H9 (cell line): ENCODE measurements at regions not wholly inside any gene's neighbourhood (a gene's known extent, or its start where the extent isn't known, plus 50 kb on each side); places are given as distances from the start of the nearest gene placed in this dataset.

Source experiments
- DNase-seq: peaks from one replicate; pipeline ENCODE4 v3.0.0-alpha.2; 2017
- H2AFZ ChIP-seq: one replicate; pipeline ENCODE4 v1.6.1; 2013; ENCODE audit warnings: mild to moderate bottlenecking, low read length, control low read depth, moderate library complexity
- H2AK5ac ChIP-seq: 2 replicates; pipeline ENCODE4 v1.6.1; 2013; ENCODE audit warnings: low read length, control low read depth, mixed read lengths; ENCODE audit not compliant: insufficient read length
- H2BK120ac ChIP-seq: one replicate; pipeline ENCODE4 v1.6.1; 2013; ENCODE audit warnings: low read depth, mild to moderate bottlenecking, low read length, control low read depth, inconsistent platforms; ENCODE audit not compliant: poor library complexity, severe bottlenecking
- H2BK12ac ChIP-seq: 2 replicates; pipeline ENCODE4 v1.6.1; 2013; ENCODE audit warnings: low read length, control low read depth, mixed read lengths, low read depth; ENCODE audit not compliant: insufficient read length
- H2BK15ac ChIP-seq: 2 replicates; pipeline ENCODE4 v1.6.1; 2013; ENCODE audit warnings: low read depth, low read length, control low read depth
- H2BK20ac ChIP-seq: one replicate; pipeline ENCODE4 v1.6.1; 2013; ENCODE audit warnings: low read depth, mild to moderate bottlenecking, low read length, control low read depth, inconsistent platforms; ENCODE audit not compliant: poor library complexity, severe bottlenecking
- H2BK5ac ChIP-seq: 2 replicates; pipeline ENCODE4 v1.6.1; 2013; ENCODE audit warnings: low read length, control low read depth, mixed read lengths; ENCODE audit not compliant: insufficient read length
- H3K14ac ChIP-seq: 2 replicates; pipeline ENCODE4 v1.6.1; 2013; ENCODE audit warnings: low read length, control low read depth; ENCODE audit not compliant: insufficient read depth
- H3K18ac ChIP-seq: 2 replicates; pipeline ENCODE4 v1.6.1; 2013; ENCODE audit warnings: low read depth, mild to moderate bottlenecking, mixed read lengths, low read length, control low read depth; ENCODE audit not compliant: insufficient read length
- H3K23ac ChIP-seq: 2 replicates; pipeline ENCODE4 v1.6.1; 2013; ENCODE audit warnings: low read length, control low read depth, mixed read lengths, low read depth; ENCODE audit not compliant: insufficient read length
- H3K23me2 ChIP-seq: 2 replicates; pipeline ENCODE4 v1.6.1; 2013; ENCODE audit warnings: low read depth, mild to moderate bottlenecking, mixed read lengths, low read length, control low read depth; ENCODE audit not compliant: insufficient read length, poor library complexity, severe bottlenecking
- H3K27ac ChIP-seq: 2 replicates; pipeline ENCODE4 v1.5.1; 2013; ENCODE audit warnings: low read length, control low read depth, mixed read lengths, low read depth; ENCODE audit not compliant: insufficient read length
- H3K27me3 ChIP-seq: 2 replicates; pipeline ENCODE4 v1.6.1; 2013; ENCODE audit warnings: low read length, control low read depth, inconsistent platforms; ENCODE audit not compliant: insufficient read depth
- H3K4ac ChIP-seq: 2 replicates; pipeline ENCODE4 v1.6.1; 2013; ENCODE audit warnings: low read depth, mild to moderate bottlenecking, control low read depth, inconsistent platforms, low read length, moderate library complexity
- H3K4me1 ChIP-seq: 2 replicates; pipeline ENCODE4 v1.6.1; 2013; ENCODE audit warnings: low read length, control low read depth, inconsistent platforms; ENCODE audit not compliant: insufficient read depth
- H3K4me2 ChIP-seq: 2 replicates; pipeline ENCODE4 v1.6.1; 2013; ENCODE audit warnings: low read length, control low read depth, mixed read lengths; ENCODE audit not compliant: insufficient read length, insufficient read depth
- H3K56ac ChIP-seq: 2 replicates; pipeline ENCODE4 v1.6.1; 2013; ENCODE audit warnings: low read depth, mild to moderate bottlenecking, mixed read lengths, low read length, control low read depth; ENCODE audit not compliant: insufficient read length
- H3K79me1 ChIP-seq: 2 replicates; pipeline ENCODE4 v1.6.1; 2013; ENCODE audit warnings: low read depth, mild to moderate bottlenecking, moderate library complexity, low read length, control low read depth, inconsistent platforms; ENCODE audit not compliant: insufficient read depth, poor library complexity, severe bottlenecking
- H3K79me2 ChIP-seq: 2 replicates; pipeline ENCODE4 v1.6.1; 2013; ENCODE audit warnings: low read length, control low read depth, inconsistent platforms; ENCODE audit not compliant: insufficient read depth
- H3K9ac ChIP-seq: 2 replicates; pipeline ENCODE4 v1.6.1; 2013; ENCODE audit warnings: low read length, control low read depth, mixed read lengths; ENCODE audit not compliant: insufficient read length; ENCODE audit errors: extremely low read depth
- H3K9me3 ChIP-seq: one replicate; pipeline ENCODE4 v1.6.1; 2013; ENCODE audit warnings: low read depth, low read length, inconsistent platforms; ENCODE audit not compliant: control insufficient read depth
- H3T11ph ChIP-seq: one replicate; pipeline ENCODE4 v1.6.1; 2013; ENCODE audit warnings: mild to moderate bottlenecking, low read length, control low read depth, inconsistent platforms
- H4K20me1 ChIP-seq: one replicate; pipeline ENCODE4 v1.6.1; 2013; ENCODE audit not compliant: control insufficient read depth, insufficient read length, insufficient read depth
- H4K5ac ChIP-seq: 2 replicates; pipeline ENCODE4 v1.6.1; 2013; ENCODE audit warnings: low read depth, mild to moderate bottlenecking, mixed read lengths, low read length, control low read depth; ENCODE audit not compliant: insufficient read length
- H4K8ac ChIP-seq: replicated peaks from 2 replicates; pipeline ENCODE4 v1.6.1; 2013; ENCODE audit warnings: low read length, control low read depth, mixed read lengths, low read depth; ENCODE audit not compliant: insufficient read length
- H4K91ac ChIP-seq: 2 replicates; pipeline ENCODE4 v1.6.1; 2013; ENCODE audit warnings: low read depth, mild to moderate bottlenecking, moderate library complexity, mixed read lengths, low read length, control low read depth; ENCODE audit not compliant: insufficient read length
- H3K27ac Mint-ChIP-seq, 3 experiments: 2 replicates in 2 of 3; 3 replicates in 1 of 3; pipeline ENCODE4 v1.8.0; 2020 to 2021; ENCODE audit warnings: mixed read lengths in 3 of 3, mild to moderate bottlenecking in 1 of 3, moderate library complexity in 1 of 3
- H3K27me3 Mint-ChIP-seq: 2 replicates; pipeline ENCODE4 v1.8.0; 2021; ENCODE audit warnings: low read depth, mild to moderate bottlenecking, moderate library complexity, mixed read lengths
- H3K36me3 Mint-ChIP-seq, 3 experiments: 2 replicates in 2 of 3; 3 replicates in 1 of 3; pipeline ENCODE4 v1.8.0; 2020 to 2021; ENCODE audit warnings: low read depth in 3 of 3, mixed read lengths in 3 of 3; ENCODE audit not compliant: insufficient read depth in 1 of 3
- H3K4me1 Mint-ChIP-seq, 2 experiments: 2 replicates each; pipeline ENCODE4 v1.8.0; 2020; ENCODE audit warnings: mixed read lengths in 2 of 2
- H3K4me3 Mint-ChIP-seq, 2 experiments: 2 replicates in 1 of 2; 3 replicates in 1 of 2; pipeline ENCODE4 v1.8.0; 2020 to 2021; ENCODE audit warnings: mild to moderate bottlenecking in 2 of 2, mixed read lengths in 2 of 2, moderate library complexity in 1 of 2
- H3K9me3 Mint-ChIP-seq, 2 experiments: 2 replicates in 1 of 2; 3 replicates in 1 of 2; pipeline ENCODE4 v1.8.0; 2020; ENCODE audit warnings: mild to moderate bottlenecking in 2 of 2, mixed read lengths in 2 of 2, moderate library complexity in 1 of 2
- WGBS: extraction: QIAGEN DNeasy Blood & Tissue Kit; methylation state at CpG from one replicate; pipeline ENCODE4 v1.1.7; 2013; ENCODE audit warnings: missing lambda C conversion rate, low lambda C conversion rate, mixed read lengths; ENCODE audit not compliant: insufficient read length; ENCODE audit errors: extremely low coverage; 5-methylcytosine and 5-hydroxymethylcytosine counted together
- TF ChIP-seq, protein P1 (sequence below): fragments of 200-600 bp; sonication (generic); conservative IDR thresholded peaks from 3 replicates; pipeline ENCODE4 v1.8.0; 2021; ENCODE audit warnings: antibody characterized with exemption, mild to moderate bottlenecking

DNA sequence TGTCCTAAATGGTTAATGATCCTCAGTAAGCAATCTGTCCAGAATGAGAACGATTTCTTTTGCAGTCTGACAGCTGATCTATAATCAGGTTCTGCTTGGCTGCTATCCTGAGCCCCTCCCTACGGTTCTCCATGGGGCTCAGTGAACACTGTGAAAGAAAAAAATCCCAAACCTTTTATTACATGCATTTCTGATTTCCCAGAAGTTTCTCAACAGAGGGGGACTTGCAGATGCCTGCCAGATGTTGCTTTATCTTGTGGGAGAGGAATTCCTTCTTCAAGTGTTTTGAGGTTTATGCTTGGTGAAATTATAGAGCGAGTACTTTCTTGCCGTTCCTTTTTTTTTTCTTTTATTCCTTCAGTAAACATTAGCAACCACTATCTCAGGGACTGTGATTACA, 531.9 kb upstream of the ISX start:
- H4K20me1 ChIP-seq, result no peaks in the 10 kb centered on the region
- no peak for DNase-seq
- H2BK20ac ChIP-seq, result no peak overlapping the region
- H3K23me2 ChIP-seq, result no peaks in the 10 kb centered on the region
- no peak overlapping the region for H2AFZ ChIP-seq
- Mint-ChIP-seq H3K4me1 (no peaks in the 10 kb centered on the region), H3K9me3 (peaks cover 0 to 3% of the 10 kb centered on the region in 2 experiments; a peak in 2 of 5 replicates), H3K27ac (no peak overlapping the region), H3K36me3 (no peaks in the 10 kb centered on the region), H3K27me3 (peaks cover 13% of the 10 kb centered on the region), H3K4me3 (no peak overlapping the region)
- no peak overlapping the region for H3K23ac ChIP-seq
- TF ChIP-seq, protein P1, sequence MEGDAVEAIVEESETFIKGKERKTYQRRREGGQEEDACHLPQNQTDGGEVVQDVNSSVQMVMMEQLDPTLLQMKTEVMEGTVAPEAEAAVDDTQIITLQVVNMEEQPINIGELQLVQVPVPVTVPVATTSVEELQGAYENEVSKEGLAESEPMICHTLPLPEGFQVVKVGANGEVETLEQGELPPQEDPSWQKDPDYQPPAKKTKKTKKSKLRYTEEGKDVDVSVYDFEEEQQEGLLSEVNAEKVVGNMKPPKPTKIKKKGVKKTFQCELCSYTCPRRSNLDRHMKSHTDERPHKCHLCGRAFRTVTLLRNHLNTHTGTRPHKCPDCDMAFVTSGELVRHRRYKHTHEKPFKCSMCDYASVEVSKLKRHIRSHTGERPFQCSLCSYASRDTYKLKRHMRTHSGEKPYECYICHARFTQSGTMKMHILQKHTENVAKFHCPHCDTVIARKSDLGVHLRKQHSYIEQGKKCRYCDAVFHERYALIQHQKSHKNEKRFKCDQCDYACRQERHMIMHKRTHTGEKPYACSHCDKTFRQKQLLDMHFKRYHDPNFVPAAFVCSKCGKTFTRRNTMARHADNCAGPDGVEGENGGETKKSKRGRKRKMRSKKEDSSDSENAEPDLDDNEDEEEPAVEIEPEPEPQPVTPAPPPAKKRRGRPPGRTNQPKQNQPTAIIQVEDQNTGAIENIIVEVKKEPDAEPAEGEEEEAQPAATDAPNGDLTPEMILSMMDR, result no peak
- no peak overlapping the region for H3K18ac ChIP-seq
- no peak overlapping the region for H4K91ac ChIP-seq
- H3K4me1 ChIP-seq, result no peaks in the 10 kb centered on the region
- H2BK5ac ChIP-seq, result no peak overlapping the region
- H3K9me3 ChIP-seq, result no peaks in the 10 kb centered on the region
- H4K5ac ChIP-seq, result no peak overlapping the region
- no peaks in the 10 kb centered on the region for H3K27me3 ChIP-seq
- no peak overlapping the region for H2BK15ac ChIP-seq
- H4K8ac ChIP-seq, result no peak overlapping the region
- no peak overlapping the region for H2BK12ac ChIP-seq
- H3K14ac ChIP-seq, result no peak overlapping the region
- H3K56ac ChIP-seq, result no peak overlapping the region
- H3K79me1 ChIP-seq, result no peaks in the 10 kb centered on the region
- H3K9ac ChIP-seq, result no peak overlapping the region
- no peaks in the 10 kb centered on the region for H3K79me2 ChIP-seq
- no peak overlapping the region for H3T11ph ChIP-seq
- H2AK5ac ChIP-seq, result no peak overlapping the region
- no peak overlapping the region for H2BK120ac ChIP-seq
- H3K4me2 ChIP-seq, result no peak overlapping the region
- no peak overlapping the region for H3K4ac ChIP-seq
- no CpG with 5 or more reads among the region's 4 CpGs for WGBS
- H3K27ac ChIP-seq, result no peak overlapping the region
